HG03442 (cell line): ENCODE measurements at regions not wholly inside any gene's neighbourhood (a gene's known extent, or its start where the extent isn't known, plus 50 kb on each side); places are given as distances from the start of the nearest gene placed in this dataset.
A peak's percentile ranks its signal among the peaks of the same experiment; 100 is the strongest.

ENCODE experiments used
- ATAC-seq: cut with Tn5 transposase; IDR thresholded peaks from one replicate; pipeline ENCODE4 v1.9.1; 2021; ENCODE audit warnings: mild to moderate bottlenecking, moderate library complexity; ENCODE audit not compliant: unreplicated experiment

- no peak for ATAC-seq
Measured at GRCh38 chr14:80381807-80382363, 170.6 kb upstream of the DIO2 start.

- ATAC-seq, result no peak
Measured at GRCh38 chr14:80379035-80379434, 167.7 kb upstream of the DIO2 start.

GRCh38 chr14:80378084-80378690 is 166.9 kb upstream of the DIO2 start:
- no peak for ATAC-seq

- no peak for ATAC-seq
Measured at GRCh38 chr14:80364816-80365215, 153.5 kb upstream of the DIO2 start.

GRCh38 chr14:80364274-80364673 is 153.0 kb upstream of the DIO2 start:
- ATAC-seq, result peak; percentile 45

GRCh38 chr14:80358112-80358511 is 146.8 kb upstream of the DIO2 start:
- ATAC-seq, result no peak

GRCh38 chr14:80356413-80356812 is 145.1 kb upstream of the DIO2 start:
- ATAC-seq, result no peak

- ATAC-seq, result no peak
Measured at GRCh38 chr14:80354860-80355581, 143.7 kb upstream of the DIO2 start.

GRCh38 chr14:80352471-80352870 is 141.2 kb upstream of the DIO2 start:
- ATAC-seq, result no peak

- no peak for ATAC-seq
Measured at GRCh38 chr14:80350707-80351106, 139.4 kb upstream of the DIO2 start.

- ATAC-seq, result no peak
Measured at GRCh38 chr14:80346395-80346794, 135.1 kb upstream of the DIO2 start.

- ATAC-seq, result no peak
Measured at GRCh38 chr14:80344208-80344607, 132.9 kb upstream of the DIO2 start.

GRCh38 chr14:80336608-80337106 is 125.4 kb upstream of the DIO2 start:
- ATAC-seq, result no peak

- no peak for ATAC-seq
Measured at GRCh38 chr14:80325688-80326087, 114.4 kb upstream of the DIO2 start.

GRCh38 chr14:80325112-80325511 is 113.8 kb upstream of the DIO2 start:
- no peak for ATAC-seq

GRCh38 chr14:80324649-80325048 is 113.3 kb upstream of the DIO2 start:
- ATAC-seq, result no peak

- no peak for ATAC-seq
Measured at GRCh38 chr14:80323038-80323665, 111.8 kb upstream of the DIO2 start.

- ATAC-seq, result no peak
Measured at GRCh38 chr14:80316441-80316840, 105.1 kb upstream of the DIO2 start.

- ATAC-seq, result no peak
Measured at GRCh38 chr14:80315681-80316080, 104.4 kb upstream of the DIO2 start.

- ATAC-seq, result no peak
Measured at GRCh38 chr14:80313806-80314205, 102.5 kb upstream of the DIO2 start.

- ATAC-seq, result no peak
Measured at GRCh38 chr14:80310938-80311750, 99.8 kb upstream of the DIO2 start.
